ENCODE measurements at regions not wholly inside any gene's neighbourhood (a gene's known extent, or its start where the extent isn't known, plus 50 kb on each side); places are given as distances from the start of the nearest gene placed in this dataset.

DNA sequence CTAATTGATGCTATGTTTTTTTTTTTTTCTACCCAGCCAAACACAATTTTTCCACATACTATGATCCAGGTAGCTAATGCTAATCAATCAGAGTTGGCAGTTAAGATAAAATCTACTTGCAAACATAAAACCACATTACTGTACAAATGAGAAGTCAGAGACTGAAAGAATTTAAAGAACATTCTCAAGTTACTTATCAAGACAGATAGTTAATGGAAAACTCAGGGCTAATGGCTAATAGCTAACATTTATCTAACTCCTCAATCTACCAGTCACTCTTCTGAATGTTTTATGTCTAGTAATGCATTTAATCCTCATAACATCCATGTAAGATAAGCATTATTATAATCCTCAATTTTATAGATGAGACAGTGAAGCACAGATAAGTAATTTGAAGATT is 537.6 kb upstream of the SETBP1 start:
- Histone ChIP-seq H4K20me1 (ENCODE audit: control insufficient read depth, insufficient read depth, low read length, poor library complexity, severe bottlenecking) (no peaks in the 10 kb centered on the region), H3K36me3 (replicated peaks in 1 of 2; ENCODE audit: control extremely low read depth in 1 of 2, control insufficient read depth in 1 of 2, extremely low read depth in 1 of 2, insufficient read depth in 2 of 2, low read length in 1 of 2) (no peaks in the 10 kb centered on the region), H3K79me2 (ENCODE audit: control insufficient read depth, insufficient read depth, low read length) (no peaks in the 10 kb centered on the region), H3K27ac (ENCODE audit: low read length in 2 of 2) (no peak overlapping the region), H3K9ac (ENCODE audit: low read length) (no peak overlapping the region), H3K27me3 (replicated peaks in 1 of 4; ENCODE audit: control extremely low read depth in 1 of 4, control insufficient read depth in 3 of 4, insufficient read depth in 4 of 4, low read length in 3 of 4) (peaks cover 0 to 3% (median 0%) of the 10 kb centered on the region in 4 experiments), H3K4me1 (ENCODE audit: control insufficient read depth in 2 of 2, insufficient read depth in 2 of 2, low read length in 2 of 2) (no peaks in the 10 kb centered on the region), H3K4me3 (ENCODE audit: control extremely low read depth in 1 of 5, extremely low read depth in 1 of 5, insufficient read depth in 1 of 5, low read depth in 2 of 5, low read length in 4 of 5) (no peak overlapping the region), H2AFZ (ENCODE audit: insufficient read depth, low read depth, low read length, poor library complexity, severe bottlenecking) (no peak overlapping the region), H3K4me2 (replicated peaks; ENCODE audit: low read depth, low read length, poor library complexity, severe bottlenecking) (no peak overlapping the region), H3K9me3 (ENCODE audit: control extremely low read depth in 1 of 3, control insufficient read depth in 2 of 3, insufficient read depth in 1 of 3, low read length in 2 of 3) (no peaks in the 10 kb centered on the region)
- H3K9me3 Mint-ChIP-seq (ENCODE audit: insufficient read depth): no peaks in the 10 kb centered on the region
- H3K4me3 Mint-ChIP-seq: no peak overlapping the region
- no peak for DNase-seq
- H3K27ac Mint-ChIP-seq: no peak overlapping the region
- H3K4me1 Mint-ChIP-seq: no peaks in the 10 kb centered on the region
- ChIA-PET POLR2A (no interaction called here), CTCF (interaction anchor here (1.4 kb wide), 1 partner anchor 12 kb away, joined by 4 read pairs; no protein-coding TSS in a partner anchor)
- peaks cover 12% of the 10 kb centered on the region for H3K27me3 Mint-ChIP-seq
- no peak for ATAC-seq (ENCODE audit: low read depth)
- intact Hi-C loops (cut with micrococcal nuclease): no loop called here
- no peak for TF ChIP-seq EZH2 (IDR thresholded peaks at IDR 0.05; ENCODE audit: borderline replicate concordance, insufficient read depth, low read depth, low read length, poor library complexity, severe bottlenecking)
- TF ChIP-seq, protein P1, sequence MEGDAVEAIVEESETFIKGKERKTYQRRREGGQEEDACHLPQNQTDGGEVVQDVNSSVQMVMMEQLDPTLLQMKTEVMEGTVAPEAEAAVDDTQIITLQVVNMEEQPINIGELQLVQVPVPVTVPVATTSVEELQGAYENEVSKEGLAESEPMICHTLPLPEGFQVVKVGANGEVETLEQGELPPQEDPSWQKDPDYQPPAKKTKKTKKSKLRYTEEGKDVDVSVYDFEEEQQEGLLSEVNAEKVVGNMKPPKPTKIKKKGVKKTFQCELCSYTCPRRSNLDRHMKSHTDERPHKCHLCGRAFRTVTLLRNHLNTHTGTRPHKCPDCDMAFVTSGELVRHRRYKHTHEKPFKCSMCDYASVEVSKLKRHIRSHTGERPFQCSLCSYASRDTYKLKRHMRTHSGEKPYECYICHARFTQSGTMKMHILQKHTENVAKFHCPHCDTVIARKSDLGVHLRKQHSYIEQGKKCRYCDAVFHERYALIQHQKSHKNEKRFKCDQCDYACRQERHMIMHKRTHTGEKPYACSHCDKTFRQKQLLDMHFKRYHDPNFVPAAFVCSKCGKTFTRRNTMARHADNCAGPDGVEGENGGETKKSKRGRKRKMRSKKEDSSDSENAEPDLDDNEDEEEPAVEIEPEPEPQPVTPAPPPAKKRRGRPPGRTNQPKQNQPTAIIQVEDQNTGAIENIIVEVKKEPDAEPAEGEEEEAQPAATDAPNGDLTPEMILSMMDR (IDR thresholded peaks at IDR 0.05): no peak

- H3K9ac ChIP-seq (ENCODE audit: low read length): no peak overlapping the region
- no peaks in the 10 kb centered on the region for H3K4me1 Mint-ChIP-seq
- no peak overlapping the region for H3K4me3 ChIP-seq (ENCODE audit: control extremely low read depth in 1 of 5, extremely low read depth in 1 of 5, insufficient read depth in 1 of 5, low read depth in 2 of 5, low read length in 4 of 5)
- peaks cover 8% of the 10 kb centered on the region for H3K27me3 Mint-ChIP-seq
- H3K9me3 ChIP-seq (ENCODE audit: control extremely low read depth in 1 of 3, control insufficient read depth in 2 of 3, insufficient read depth in 1 of 3, low read length in 2 of 3): no peaks in the 10 kb centered on the region
- no peaks in the 10 kb centered on the region for H3K27me3 ChIP-seq (replicated peaks in 1 of 4; ENCODE audit: control extremely low read depth in 1 of 4, control insufficient read depth in 3 of 4, insufficient read depth in 4 of 4, low read length in 3 of 4)
- no peaks in the 10 kb centered on the region for H3K79me2 ChIP-seq (ENCODE audit: control insufficient read depth, insufficient read depth, low read length)
- no CpG with 5 or more reads among the region's 1 CpG for WGBS (ENCODE audit: insufficient coverage)
- H4K20me1 ChIP-seq (ENCODE audit: control insufficient read depth, insufficient read depth, low read length, poor library complexity, severe bottlenecking): no peaks in the 10 kb centered on the region
- H3K27ac Mint-ChIP-seq: no peak overlapping the region
- no peaks in the 10 kb centered on the region for H3K36me3 ChIP-seq (replicated peaks in 1 of 2; ENCODE audit: control extremely low read depth in 1 of 2, control insufficient read depth in 1 of 2, extremely low read depth in 1 of 2, insufficient read depth in 2 of 2, low read length in 1 of 2)
- no peak overlapping the region for H3K4me3 Mint-ChIP-seq
- TF ChIP-seq EZH2 (IDR thresholded peaks at IDR 0.05; ENCODE audit: borderline replicate concordance, insufficient read depth, low read depth, low read length, poor library complexity, severe bottlenecking): no peak
- TF ChIP-seq, protein P1 (IDR thresholded peaks at IDR 0.05): no peak
- H3K9me3 Mint-ChIP-seq (ENCODE audit: insufficient read depth): no peaks in the 10 kb centered on the region
- no peak overlapping the region for H3K4me2 ChIP-seq (replicated peaks; ENCODE audit: low read depth, low read length, poor library complexity, severe bottlenecking)
- DNase-seq (no peak), ATAC-seq (ENCODE audit: low read depth) (no peak)
- ChIA-PET CTCF (no interaction called here), POLR2A (no interaction called here)
- H2AFZ ChIP-seq (ENCODE audit: insufficient read depth, low read depth, low read length, poor library complexity, severe bottlenecking): no peak overlapping the region
- no peak overlapping the region for H3K27ac ChIP-seq (ENCODE audit: low read length in 2 of 2)
- intact Hi-C loops (cut with micrococcal nuclease): no loop called here
- H3K4me1 ChIP-seq (ENCODE audit: control insufficient read depth in 2 of 2, insufficient read depth in 2 of 2, low read length in 2 of 2): no peaks in the 10 kb centered on the region
These were observed 531.0 kb upstream of the SETBP1 start for GRCh38 chr18:44149706-44150105.

Measured in B cell (primary cell).